Endometrial microvascular endothelial cells (primary cell): ENCODE measurements at regions not wholly inside any gene's neighbourhood (a gene's known extent, or its start where the extent isn't known, plus 50 kb on each side); places are given as distances from the start of the nearest gene placed in this dataset.

Experiments
- in situ Hi-C: cut with HindIII; loops from 2 replicates; pipeline ENCODE4 v1.10.0; 2017; ENCODE audit warnings: low sequenced_read_pairs, low pct_unique_long_range_greater_than_20kb; ENCODE audit errors: inconsistent ontology term

DNA sequence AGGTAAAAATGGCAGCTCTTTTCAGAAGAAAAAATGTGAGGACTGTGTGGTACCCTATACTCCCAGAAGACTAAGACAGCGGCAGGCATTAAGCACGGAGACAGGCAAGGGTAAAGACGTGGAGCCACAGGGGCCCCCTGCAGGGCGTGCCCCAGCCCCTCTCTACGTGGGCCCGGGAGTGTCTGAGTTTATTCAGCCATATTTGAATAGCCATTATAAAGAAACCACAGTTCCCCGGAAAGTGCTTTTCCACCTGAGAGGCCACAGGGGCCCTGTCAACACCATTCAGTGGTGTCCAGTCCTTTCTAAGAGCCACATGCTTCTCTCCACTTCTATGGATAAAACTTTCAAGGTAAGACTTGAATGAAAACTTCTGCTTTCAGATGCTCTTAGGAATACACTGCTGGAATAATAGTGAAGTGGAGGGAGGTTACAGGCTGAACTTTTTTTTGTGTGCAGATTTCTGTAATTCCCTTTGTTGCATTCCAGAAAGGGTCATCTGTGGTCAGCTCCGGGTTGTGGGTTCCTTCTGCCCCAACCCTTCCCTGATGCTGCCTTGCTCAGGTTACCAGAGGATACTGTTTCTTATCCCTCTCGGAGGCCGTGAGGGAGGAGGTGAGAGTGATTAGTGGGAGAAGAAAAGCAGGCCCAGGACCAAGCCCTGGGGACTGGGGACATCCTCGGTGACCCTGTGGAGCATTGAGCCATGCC, 58.4 kb downstream of the SLC25A47 start:
- in situ Hi-C loops: no loop called here

DNA sequence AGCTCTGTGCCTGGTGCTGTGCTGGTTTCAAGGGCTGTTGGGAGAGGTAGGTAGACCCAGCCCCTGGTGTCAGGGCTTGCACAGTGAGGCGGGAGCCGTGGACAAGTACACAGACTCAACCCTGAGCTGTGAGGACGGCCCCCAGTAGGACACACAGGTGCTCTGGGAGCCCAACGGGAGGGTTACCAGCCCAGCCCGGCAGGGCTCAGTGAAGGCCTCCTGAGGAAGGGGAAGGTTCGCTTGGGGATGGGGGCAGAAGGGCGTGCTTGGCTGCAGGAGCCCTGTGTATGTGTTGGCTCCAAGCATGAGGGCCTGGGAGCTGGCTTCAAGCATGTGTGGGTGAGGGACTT, 58.9 kb downstream of the SLC25A47 start:
- in situ Hi-C loops: no loop called here

DNA sequence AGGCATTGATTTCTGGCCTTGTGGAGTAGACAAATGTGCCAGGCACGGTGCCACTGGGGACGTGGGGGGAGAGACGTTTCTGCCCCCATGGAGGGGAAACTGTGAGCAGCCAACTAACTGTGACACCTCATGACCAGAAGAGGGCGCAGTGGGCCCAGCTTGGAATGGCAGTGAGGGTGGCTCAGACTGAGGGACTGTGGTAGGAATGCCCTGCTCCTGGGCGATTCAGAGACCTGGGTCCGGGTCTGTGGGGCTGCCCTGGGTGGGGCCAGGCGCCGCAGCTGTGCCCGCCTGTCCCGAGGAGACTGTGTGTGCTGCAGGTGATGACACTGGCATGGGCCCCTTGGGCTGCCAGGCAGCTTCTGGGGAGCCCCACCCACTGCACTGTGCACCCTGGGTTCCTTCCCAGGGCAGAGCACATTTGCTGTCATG, 60.6 kb downstream of the SLC25A47 start:
- in situ Hi-C loops: no loop called here

DNA sequence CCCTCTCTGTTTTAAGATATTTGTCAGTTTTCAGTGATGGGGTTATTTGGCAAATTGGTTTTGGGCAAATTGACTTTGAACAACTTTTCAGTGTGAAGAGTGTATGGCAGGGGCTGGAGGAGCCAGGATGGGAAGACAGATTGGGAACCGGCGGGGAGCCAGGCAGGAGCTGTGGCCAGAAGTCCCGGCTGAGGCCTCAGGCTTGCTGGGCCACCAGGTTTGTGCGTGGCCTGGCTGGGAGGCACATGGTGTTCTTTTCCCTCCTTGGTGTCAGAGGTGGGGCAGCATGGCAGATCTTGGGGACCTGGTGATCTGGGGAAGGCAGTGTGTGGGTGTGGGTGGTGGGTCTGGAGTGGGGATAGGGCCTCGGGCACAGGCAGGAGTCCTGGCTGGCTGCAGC, 61.1 kb downstream of the SLC25A47 start:
- in situ Hi-C loops: no loop called here

DNA sequence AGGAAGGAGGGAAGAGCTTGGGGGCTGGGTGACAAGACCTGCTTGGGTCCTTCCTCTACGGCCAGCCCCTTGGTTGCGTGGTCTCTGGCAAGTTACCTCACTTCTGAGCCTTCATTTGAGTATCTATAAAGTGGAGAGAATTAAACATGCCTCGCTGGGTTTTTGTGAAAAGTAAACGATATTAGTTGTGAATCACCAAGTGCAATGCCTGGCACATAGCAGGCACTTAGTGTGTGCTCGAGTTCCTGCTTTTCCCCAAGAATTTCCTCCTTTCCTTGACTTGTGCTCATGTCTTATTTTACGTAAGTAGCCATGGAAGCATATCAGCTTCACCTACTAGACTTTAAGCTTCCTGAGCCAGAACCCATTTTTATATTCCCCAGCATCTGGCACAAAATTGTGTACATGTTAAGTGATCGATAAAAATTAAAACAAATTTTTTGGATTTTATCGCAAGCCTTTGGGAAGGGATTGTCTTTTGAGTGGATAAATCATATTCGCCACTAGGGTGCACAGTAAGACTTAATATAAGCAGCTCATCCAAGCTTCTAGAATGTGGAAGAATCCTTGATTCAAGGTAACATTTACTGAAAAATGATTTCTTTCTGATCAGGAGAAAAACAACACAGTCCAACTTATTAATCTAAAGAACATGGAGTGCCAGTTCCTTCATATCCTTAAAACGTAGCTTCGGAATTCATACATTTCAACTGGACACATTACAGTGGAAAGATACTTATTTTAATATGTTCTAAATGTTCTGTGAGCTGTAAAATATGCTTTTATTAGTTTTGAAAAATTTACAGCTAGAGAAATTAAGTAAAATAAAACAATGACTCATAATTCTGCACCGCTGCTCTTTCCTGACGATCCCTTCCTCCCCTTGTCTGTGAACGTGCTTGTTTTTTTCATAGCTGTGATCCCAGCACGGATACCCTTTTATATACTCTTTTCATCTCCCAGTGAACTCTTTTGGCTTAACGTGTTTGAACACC, 62.0 kb downstream of the SLC25A47 start:
- in situ Hi-C loops: no loop called here

DNA sequence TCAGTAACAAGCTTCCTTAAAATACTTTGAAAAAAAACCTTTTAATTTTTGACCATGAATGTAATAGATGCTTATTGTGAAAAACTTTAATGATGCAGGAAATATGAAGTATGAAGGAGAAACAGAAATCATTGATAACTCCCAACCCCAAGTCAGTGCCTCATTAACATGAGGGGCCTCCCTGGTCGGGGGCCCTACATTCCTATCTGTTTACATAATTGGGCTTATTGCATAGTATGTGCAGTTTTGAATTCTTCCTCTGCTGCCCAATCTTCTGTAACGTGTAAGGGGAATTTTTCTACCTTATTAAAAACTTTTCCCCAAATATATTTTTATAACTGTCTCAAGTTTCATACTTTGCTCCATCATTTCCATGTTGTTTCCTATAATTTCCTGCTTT, 63.0 kb downstream of the SLC25A47 start:
- in situ Hi-C loops: no loop called here

DNA sequence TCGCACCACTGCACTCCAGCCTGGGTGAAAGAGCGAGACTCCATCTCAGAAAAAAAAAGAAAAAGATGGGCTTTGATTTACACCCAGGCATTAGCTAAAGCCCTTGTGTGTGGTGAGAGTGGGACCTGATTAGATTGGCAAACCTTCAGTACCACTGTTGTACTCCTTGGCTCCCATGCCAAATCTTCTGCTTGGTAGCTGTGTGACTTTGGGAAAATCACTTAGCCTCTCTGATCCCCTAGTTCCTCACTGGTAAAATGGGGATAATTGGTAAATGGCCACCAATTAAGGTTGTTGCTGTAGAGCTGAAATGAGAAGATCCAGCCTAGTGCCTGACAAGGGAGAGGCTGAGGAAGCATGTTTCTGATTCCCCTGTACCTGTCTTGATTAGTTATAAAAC, 63.7 kb downstream of the SLC25A47 start:
- in situ Hi-C loops: no loop called here

DNA sequence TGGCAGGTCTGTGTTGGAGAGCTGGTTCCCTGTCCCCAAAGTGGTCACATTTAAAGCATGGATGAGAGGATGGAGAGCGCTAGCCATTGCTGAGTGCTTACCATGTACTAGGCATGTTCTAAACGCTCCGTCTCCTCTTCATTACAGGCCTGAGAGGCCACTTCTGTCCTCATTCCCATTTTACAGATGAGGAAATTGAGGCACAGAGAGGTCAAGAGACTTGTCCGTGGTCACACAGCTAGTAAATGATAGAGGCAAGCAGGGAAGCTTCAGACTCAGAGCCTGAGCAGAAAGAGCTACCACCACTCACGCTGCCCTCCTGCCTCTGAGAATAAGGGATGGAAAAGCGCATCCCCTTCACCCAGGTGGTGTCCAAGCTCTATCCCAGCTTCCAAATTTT, 64.3 kb downstream of the SLC25A47 start:
- in situ Hi-C loops: no loop called here

DNA sequence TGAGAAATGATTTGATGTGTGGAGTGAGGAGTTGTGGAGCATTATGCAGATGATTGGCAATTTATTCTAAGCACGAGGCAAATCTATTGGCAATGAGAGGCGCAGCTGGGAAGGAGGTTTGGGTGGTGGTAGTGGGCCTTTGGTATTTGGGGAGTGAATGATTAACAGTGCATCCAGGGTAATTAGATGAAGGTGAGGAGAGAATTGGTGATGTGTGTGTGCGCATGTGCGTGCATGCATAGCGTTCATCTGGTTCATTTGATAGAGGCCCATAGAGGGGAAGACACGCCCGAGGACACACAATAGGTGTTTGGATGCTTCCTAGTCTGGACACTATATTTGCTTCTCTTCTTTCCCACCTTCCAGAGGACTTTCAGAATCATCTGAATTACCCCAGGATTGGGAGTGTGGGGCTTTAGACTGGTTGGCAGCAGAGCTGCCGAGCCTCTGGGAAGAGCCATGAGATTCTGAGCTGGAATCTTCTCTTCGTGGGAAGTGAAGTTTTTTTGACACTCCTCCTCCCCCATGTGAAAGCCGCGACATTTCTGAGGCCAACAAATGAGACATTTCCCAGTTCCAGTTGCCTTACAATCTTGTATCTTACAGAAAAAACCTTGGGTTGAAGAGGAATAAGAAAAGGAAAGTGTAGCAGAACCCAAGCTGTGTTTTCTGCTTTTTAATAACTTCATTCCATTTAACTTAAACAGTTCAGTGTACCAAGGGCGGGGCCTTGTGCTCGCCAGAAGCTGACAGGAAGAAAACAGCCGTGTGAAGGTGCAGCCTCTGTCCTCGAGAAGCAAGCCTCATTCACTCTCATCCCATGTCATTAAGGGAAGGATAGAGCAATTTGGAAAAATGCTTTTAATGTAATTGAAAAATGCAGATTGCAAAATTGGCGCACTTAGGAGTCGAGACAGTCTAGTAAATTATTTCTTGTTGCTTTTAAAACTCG, 65.2 kb downstream of the SLC25A47 start:
- in situ Hi-C loops: no loop called here

DNA sequence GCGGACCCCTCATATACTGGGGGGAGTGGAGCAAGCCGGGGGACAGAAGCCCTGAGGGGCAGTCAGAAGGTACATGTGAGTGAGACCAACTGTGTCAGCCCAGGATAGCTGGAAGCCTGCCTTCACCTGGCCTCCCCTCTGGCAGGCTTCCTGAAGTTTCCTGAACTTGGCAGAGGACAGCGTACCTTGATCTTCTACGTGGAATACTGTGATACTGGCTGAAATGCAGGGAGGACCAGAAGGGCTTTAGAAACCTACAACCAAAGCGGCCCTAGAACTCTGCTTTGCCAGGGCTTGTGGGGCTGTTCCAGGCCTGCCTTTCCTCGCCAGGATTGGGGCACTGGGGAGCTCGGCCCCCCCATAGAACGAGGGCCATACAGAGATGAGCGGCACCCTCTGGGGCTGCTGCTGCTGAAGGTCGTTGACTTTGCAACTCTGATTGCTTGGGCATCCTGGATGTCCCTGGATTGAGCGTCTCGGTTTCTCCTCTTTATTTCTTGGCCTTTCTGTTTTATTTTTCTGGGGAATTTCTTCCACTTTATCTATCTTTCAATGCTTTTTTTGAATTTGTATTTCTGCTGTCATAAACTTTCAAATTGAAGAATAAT, 66.5 kb downstream of the SLC25A47 start:
- in situ Hi-C loops: no loop called here

DNA sequence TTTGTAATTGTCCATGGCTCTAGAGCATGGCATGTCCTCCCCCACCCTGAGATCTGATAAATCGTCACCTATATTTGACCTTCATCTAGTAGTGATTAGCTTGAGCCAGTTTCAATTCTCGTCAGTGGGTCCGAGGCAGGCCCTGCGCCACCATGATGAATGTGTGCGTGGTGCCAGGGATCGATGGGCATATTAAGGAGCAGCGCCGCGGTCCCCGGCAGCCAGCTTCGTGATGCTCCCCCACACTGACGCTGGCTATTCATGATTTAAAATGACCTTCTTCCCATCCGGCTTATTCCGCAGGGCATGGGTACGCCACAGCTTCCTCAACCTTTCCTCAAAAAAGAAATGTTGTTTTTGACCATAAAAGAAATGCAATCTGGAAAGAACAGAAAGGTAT, 68.0 kb downstream of the SLC25A47 start:
- in situ Hi-C loops: no loop called here

DNA sequence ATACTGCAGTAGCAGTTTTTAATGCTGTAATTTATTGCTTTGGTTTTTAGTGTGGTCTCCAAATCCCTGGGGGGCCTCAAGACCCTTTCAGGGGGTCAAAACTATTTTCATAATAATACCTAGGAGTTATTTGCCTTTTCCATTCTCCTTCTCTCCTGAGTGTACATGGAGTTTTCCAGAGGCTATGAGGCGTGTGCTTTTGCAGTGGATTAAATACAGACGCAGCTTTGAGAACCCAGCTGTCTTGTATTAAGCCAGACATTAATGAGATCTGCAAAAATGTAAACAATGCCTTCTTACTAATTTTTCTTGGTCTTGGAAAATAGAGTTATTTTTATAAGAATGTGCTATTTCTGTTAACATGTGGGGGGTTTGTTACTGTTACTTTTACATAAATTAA, 68.6 kb downstream of the SLC25A47 start:
- in situ Hi-C loops: no loop called here

DNA sequence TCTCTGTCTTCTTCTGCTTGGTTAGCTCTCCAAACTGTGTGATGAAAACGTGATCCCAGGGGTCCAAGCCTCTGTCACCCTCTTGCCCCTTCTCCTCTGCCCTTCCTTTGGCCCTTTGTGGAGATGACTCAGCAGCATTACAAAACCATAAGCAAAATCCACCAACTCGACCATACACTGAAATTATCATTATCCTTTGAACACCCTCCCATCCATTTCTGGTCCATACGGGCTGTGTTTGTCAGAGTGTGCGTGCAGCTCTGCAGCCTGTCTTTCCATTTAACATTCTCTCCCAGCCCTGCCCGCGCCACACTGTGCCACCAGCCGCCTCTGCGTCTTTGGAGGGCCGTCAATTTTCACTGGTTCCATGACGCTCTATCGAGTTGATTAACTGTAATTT, 69.2 kb downstream of the SLC25A47 start:
- in situ Hi-C loops: no loop called here

DNA sequence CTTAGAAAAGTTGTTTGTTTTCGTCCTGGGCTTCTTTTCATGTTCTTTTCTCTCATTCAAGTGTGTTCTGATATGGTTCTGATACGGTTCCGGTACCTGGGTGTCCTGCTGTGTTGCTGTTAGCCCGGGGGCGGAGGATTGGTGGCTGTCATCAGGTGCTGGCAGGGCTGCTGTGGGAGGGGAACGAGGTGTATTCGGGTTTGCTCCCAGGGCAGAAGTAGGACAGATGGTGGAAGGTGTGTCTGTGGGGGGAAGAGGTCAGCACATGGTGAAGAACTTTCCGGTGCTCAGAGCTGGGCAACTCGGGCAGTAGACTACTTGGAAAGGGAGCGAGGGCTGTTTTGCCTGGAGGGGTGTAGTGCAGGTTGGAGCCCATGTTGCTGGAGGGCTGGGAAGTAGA, 70.2 kb downstream of the SLC25A47 start:
- in situ Hi-C loops: no loop called here

DNA sequence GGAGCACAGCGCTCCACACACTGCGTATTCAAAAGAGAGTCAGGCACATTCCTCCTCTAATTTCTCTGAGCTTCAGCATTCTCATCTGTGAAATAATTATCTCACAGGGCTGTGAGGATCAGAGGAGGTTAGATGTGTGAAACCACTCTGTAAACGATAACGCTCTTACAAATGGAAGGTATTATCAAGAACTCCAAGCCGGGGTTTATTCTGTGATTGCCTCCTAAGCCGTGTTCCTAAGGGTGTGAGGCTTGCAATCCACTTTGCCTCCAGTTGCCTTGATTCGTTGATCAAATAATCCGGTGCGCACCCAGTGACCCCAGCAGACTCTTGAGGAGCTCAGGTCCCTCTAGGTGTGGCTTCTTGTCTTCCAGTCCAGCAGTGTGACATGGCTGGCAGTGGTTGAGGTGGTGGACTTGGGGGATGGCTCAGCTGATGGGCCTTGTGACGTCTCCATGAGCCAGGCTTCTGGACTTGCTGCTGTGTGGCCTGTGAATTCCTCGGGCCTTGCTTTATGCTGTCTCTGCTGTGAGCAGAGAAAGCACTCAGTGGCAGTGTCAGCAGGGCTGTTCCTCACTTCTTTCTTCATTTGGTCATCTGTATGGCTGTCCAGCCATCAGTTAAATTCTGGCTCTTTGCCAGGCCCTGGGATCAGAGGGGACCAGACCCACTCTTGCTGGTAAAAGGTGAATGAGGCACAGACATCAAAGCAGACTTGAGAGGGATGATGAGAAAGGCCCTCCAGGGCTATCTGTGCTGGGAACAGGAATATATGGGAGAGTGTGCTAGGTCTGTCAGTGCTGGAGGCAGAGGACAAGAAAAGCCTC, 71.0 kb downstream of the SLC25A47 start:
- in situ Hi-C loops: no loop called here

DNA sequence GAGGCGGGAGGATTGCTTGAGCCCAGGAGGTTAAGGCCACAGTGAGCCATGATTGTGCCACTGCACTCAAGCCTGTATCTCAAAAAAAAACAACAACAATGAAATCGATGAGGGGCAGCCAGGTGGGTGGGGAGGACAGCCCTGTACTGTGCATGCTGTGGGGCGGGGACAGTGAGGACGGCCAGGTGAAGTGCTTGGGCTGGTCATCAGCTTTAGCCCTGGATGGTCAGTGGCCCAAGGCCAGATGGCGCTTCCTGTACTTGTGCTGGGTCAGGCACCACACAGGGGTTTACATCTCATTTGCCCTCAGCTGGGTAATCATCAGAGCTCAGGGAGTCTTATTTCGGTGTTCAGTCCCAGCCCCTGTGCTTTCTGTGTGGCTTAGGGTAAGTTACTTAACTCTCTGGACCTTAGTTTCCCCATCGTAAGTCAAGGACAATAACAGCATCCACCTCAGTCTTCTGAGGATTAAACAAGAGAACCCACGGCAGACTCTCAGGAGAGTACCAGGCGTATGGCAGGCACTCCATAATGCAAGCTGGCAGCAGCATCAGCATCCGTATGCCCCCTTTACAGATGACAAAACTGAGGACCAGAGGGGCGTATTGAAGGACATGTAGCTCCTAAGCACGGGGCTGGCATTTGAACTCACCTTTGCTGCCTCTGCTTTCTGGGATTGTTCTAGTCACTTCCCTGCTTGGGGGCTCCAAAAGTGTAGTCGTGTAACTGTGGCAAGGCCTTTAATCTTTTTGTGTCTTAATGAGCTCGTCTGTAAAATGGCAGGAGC, 71.9 kb downstream of the SLC25A47 start:
- in situ Hi-C loops: no loop called here

DNA sequence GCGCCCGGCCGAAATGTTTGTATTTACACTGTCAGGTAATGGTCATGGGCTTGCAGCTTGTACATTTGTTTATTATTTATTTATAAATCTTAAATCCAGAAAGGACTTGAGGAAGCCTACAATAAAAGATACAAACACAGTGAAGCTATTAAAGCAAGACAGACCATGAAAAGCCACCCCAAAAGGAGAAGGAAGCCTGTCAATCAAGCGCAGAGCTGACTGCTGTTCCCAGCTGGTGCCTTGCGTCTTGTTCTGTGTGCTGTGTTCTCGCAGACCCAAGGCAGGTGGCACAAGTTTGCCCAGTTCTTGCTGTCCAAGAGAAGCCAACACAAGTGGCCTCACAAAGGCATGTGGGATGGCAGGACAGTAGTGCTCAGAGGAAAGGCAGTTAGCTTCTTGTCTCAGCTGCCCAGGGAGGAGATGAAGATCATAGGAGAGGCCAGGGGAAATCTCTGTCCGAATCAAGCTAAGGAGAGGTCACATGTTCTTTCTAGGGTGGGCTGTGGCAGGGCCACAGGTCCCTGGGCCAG, 73.2 kb downstream of the SLC25A47 start:
- in situ Hi-C loops: no loop called here
